ENCODE measurements at regions not wholly inside any gene's neighbourhood (a gene's known extent, or its start where the extent isn't known, plus 50 kb on each side); places are given as distances from the start of the nearest gene placed in this dataset.

- FAIRE-seq = no peak
- DNase-seq (ENCODE audit: extremely low spot score, insufficient read length, low read depth) = no peak
Measured at GRCh38 chr7:13050703-13051102, 363.3 kb downstream of the ARL4A start.

- DNase-seq (ENCODE audit: extremely low spot score, insufficient read length, low read depth) (no peak), FAIRE-seq (no peak)
Measured at GRCh38 chr7:13055732-13056368, 368.4 kb downstream of the ARL4A start.

GRCh38 chr7:13057462-13058200 is 370.2 kb downstream of the ARL4A start:
- FAIRE-seq = peak; percentile 77
- DNase-seq (ENCODE audit: extremely low spot score, insufficient read length, low read depth) = peak; percentile 2

DNA sequence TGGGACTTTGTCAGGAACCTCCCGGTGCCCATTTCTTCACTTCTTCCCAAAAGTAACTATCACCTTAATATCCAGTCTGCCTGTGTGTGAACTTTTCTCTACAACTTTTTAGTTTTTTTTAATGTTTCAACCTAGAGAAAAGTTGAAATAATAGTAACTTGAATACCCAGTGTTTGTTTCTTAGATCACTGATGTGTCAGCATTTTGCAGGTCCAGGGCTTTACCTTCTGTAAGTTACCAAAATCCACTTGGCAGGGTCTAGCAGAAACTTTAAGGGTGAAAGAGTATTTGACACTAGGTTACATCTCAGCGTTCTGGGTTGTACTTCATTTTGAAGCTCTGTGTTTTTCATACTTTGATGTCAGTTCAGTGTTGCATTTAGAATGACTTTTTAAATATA is 372.7 kb downstream of the ARL4A start:
- DNase-seq (ENCODE audit: extremely low spot score, insufficient read length, low read depth) (no peak), FAIRE-seq (no peak)

DNA sequence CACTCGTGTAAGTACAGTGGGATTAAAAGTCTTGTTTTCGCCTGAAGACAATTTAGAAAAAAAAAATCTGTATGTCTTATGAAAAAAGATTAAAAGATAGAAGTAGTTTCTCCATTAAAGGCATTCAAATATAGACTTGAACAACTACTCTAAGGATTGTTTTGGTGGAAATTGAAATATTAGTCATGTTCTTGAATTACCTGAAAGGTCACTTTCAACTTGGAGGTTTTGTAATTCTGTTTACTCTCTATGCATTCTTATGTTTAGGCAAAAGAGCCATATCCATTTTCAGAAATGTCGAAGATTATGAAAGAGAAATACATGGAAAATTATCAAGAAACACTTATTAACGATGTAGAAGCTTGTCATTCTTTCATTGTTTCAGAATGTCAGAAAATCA is 373.7 kb downstream of the ARL4A start:
- FAIRE-seq = no peak
- DNase-seq (ENCODE audit: extremely low spot score, insufficient read length, low read depth) = no peak

DNA sequence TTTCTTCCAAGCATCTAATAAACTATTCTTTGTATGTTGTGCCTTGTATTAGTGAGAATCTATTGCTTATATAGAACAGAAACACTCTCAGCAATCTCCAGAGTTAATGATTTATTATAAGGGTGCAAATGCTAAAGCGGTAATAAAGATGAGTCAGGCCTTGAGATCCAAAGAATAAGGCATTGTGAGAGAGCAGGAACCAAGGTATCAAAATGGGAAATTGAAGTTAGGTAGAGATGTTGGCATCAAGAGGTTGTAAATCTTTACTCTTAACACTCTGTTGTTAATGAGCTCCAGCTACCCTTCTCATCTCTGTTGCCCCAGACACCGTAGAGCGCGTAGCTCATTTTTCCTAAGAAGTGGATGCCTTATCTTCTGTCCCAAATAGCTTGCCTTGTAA is 375.2 kb downstream of the ARL4A start:
- FAIRE-seq (no peak), DNase-seq (ENCODE audit: extremely low spot score, insufficient read length, low read depth) (no peak)

DNA sequence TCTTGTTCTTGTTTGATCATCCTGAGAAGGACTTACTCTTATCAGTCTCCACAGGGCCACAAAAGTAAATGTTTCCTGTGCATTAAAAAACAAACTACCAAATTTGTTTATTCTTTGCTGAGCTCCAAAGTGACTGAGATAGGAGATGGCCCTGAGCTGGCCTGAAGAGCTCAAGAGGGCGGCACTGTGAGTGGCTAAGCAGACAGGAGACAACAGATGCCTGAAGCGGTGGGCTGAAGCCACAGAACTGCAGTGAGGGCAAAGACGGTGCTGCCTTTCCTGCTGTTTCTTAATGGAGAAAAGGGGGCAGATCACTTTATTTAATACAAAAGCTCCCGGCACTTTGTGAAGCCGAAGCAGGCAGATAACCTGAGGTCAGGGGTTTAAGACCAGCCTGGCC is 379.6 kb downstream of the ARL4A start:
- DNase-seq (ENCODE audit: extremely low spot score, insufficient read length, low read depth) = no peak
- no peak for FAIRE-seq

DNA sequence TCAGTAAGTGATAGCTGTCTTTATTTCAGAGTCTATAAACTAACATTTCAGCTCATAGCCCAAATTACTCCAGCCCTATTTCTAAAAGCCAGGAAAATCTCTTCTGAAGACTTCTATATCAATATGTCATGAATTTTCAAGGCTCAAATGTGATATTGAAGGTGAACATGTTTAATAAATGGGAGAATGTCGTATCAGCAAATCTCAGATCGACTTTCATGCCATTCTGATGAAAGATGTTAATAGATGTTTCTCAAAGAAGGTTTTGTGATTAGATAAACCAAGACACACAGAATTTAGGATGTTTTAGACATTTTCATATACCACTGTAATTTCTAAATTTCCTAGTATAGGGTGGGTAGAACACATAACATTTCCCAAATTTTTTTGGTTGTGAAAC is 380.6 kb downstream of the ARL4A start:
- FAIRE-seq = no peak
- no peak for DNase-seq (ENCODE audit: extremely low spot score, insufficient read length, low read depth)

GRCh38 chr7:13069841-13070240 is 382.4 kb downstream of the ARL4A start:
- no peak for DNase-seq (ENCODE audit: extremely low spot score, insufficient read length, low read depth)
- FAIRE-seq = no peak

- no peak for FAIRE-seq
Measured at GRCh38 chr7:13072014-13072413, 384.6 kb downstream of the ARL4A start.

DNA sequence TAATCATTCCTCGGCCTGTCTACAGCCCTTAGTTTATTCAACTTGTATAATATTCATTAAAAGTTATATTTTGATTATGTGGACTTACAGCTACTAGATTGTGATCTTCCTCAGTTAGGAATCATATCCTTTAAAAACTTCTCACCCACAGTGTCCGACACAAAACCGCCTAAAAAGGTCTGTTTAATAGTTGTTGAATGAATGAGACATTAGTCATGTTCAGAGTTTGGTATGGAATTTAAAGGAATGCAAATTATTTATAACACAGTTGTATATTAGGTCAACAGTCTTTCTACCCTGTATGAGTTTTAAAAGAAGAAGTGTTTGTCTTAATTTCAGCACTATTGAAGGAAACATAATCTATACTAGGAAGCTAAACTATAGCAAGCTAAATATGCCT is 390.0 kb downstream of the ARL4A start:
- FAIRE-seq (no peak), DNase-seq (ENCODE audit: extremely low spot score, insufficient read length, low read depth) (no peak)

More at GRCh38 chr7:13072014-13072413, 384.6 kb downstream of the ARL4A start:
- no peak for DNase-seq (ENCODE audit: extremely low spot score, insufficient read length, low read depth)

GRCh38 chr7:13078105-13078504 is 390.7 kb downstream of the ARL4A start:
- FAIRE-seq (no peak), DNase-seq (ENCODE audit: extremely low spot score, insufficient read length, low read depth) (no peak)

GRCh38 chr7:13090959-13091358 is 403.5 kb downstream of the ARL4A start:
- no peak for FAIRE-seq

GRCh38 chr7:13091974-13092707 is 404.7 kb downstream of the ARL4A start:
- DNase-seq (ENCODE audit: extremely low spot score, insufficient read length, low read depth) = no peak

More at GRCh38 chr7:13090959-13091358, 403.5 kb downstream of the ARL4A start:
- no peak for DNase-seq (ENCODE audit: extremely low spot score, insufficient read length, low read depth)

GRCh38 chr7:13092708-13093005 is 405.2 kb downstream of the ARL4A start:
- FAIRE-seq (no peak), DNase-seq (ENCODE audit: extremely low spot score, insufficient read length, low read depth) (no peak)

More at GRCh38 chr7:13091974-13092707, 404.7 kb downstream of the ARL4A start:
- FAIRE-seq = no peak

- FAIRE-seq (no peak), DNase-seq (ENCODE audit: extremely low spot score, insufficient read length, low read depth) (no peak)
Measured at GRCh38 chr7:13093160-13093559, 405.7 kb downstream of the ARL4A start.

DNA sequence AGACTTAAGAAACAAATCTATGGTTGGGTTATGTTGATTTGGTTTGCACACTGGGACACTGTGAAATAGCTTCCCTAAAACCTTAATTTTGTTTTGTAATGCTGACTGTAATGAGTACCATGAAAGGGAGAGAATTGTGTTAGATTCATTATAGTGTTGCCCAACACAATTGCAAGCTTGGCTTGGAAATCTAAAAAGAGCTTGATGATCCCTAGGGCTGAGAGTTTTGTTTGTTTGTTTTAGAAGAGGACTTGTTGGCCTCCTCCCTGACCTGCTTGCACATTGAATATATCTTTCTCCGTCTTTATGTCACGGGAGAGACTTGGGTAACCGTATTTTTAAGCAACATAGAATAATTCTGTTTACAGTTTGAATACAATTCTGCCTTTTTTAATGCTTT is 410.1 kb downstream of the ARL4A start:
- DNase-seq (ENCODE audit: extremely low spot score, insufficient read length, low read depth) (no peak), FAIRE-seq (no peak)

DNA sequence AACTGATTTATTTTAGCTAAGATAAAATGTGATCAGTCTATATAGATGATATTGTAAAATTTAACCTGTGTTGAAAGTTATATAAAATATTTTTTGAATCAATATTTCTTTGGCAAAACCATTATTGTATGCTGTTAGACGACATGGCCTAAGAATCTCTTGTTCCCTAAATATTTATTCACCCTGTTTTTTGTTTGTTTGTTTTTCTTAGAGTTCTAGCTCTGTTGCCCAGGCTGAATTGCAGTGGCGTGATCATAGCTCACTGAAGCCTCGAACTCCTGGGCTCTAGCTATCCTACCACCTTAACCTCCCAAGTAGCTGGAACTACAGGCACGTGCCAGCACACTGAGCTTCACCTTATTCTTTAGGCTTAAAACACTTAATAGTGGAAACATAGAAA is 410.7 kb downstream of the ARL4A start:
- no peak for FAIRE-seq
- DNase-seq (ENCODE audit: extremely low spot score, insufficient read length, low read depth) = no peak

GRCh38 chr7:13099154-13099795 is 411.8 kb downstream of the ARL4A start:
- FAIRE-seq (no peak), DNase-seq (ENCODE audit: extremely low spot score, insufficient read length, low read depth) (no peak)

- no peak for FAIRE-seq
- no peak for DNase-seq (ENCODE audit: extremely low spot score, insufficient read length, low read depth)
Measured at GRCh38 chr7:13104128-13104527, 416.7 kb downstream of the ARL4A start.

DNA sequence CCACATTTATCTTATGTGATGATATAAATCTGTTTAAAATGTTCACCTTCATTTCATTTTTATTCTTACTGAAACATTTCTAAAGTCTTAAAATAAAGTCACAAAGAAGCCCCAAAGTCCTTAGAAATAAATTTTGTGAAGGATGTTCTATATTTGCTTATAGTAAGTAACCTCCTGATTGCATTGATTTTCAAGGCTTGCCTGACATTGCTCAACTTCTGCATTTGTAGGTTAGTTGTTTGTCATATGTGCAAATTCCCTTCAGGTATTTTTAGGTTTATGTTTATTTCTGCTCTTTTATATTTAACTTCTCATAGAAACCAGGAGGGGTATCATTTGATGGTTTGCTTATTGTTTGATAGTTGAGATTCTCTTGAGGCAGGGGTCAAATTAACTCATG is 417.8 kb downstream of the ARL4A start:
- FAIRE-seq (no peak), DNase-seq (ENCODE audit: extremely low spot score, insufficient read length, low read depth) (no peak)
